GM12873 (cell line): ENCODE measurements at regions not wholly inside any gene's neighbourhood (a gene's known extent, or its start where the extent isn't known, plus 50 kb on each side); places are given as distances from the start of the nearest gene placed in this dataset.

Experiments
- CTCF ChIP-seq: IDR thresholded peaks from 2 replicates; pipeline ENCODE4 v1.5.1; 2012; ENCODE audit warnings: low read depth, mild to moderate bottlenecking, moderate library complexity, low read length, control low read depth; ENCODE audit not compliant: insufficient read depth; ENCODE audit errors: missing control alignments

- no peak for TF ChIP-seq CTCF
Observed at GRCh38 chr10:6912424-6912823, 332.3 kb upstream of the PRKCQ start.

GRCh38 chr10:6912021-6912420 is 331.9 kb upstream of the PRKCQ start:
- TF ChIP-seq CTCF, result no peak

GRCh38 chr10:6909905-6910560 is 330.0 kb upstream of the PRKCQ start:
- no peak for TF ChIP-seq CTCF

GRCh38 chr10:6907877-6908530 is 327.9 kb upstream of the PRKCQ start:
- no peak for TF ChIP-seq CTCF

- no peak for TF ChIP-seq CTCF
Observed at GRCh38 chr10:6894405-6894804, 314.3 kb upstream of the PRKCQ start.

GRCh38 chr10:6892864-6893263 is 312.8 kb upstream of the PRKCQ start:
- no peak for TF ChIP-seq CTCF

GRCh38 chr10:6891924-6892323 is 311.8 kb upstream of the PRKCQ start:
- TF ChIP-seq CTCF, result no peak
